Panc1 (cell line): ENCODE measurements at regions not wholly inside any gene's neighbourhood (a gene's known extent, or its start where the extent isn't known, plus 50 kb on each side); places are given as distances from the start of the nearest gene placed in this dataset.

ENCODE experiments used
- ATAC-seq: fragments of 200-7000 bp; cut with Tn5 transposase; 2 replicates; pipeline ENCODE4 v1.9.1; 2020; ENCODE audit warnings: mild to moderate bottlenecking, moderate library complexity
- BruUV-seq: library from RNA; stranded (reverse); fragments of 400-500 nt; replicated peaks from 2 replicates; lab custom pipeline; 2021; lab: Mats Ljungman, UMichigan
- CTCF ChIA-PET: fragments of 300-600 bp; sonication (Branson Sonifier 250); formaldehyde crosslinking; loops from one replicate; lab custom pipeline; 2022; ENCODE audit warnings: antibody characterized with exemption; lab: Charles Lee
- POLR2A ChIA-PET: fragments of 300-600 bp; sonication (Branson Sonifier 250); formaldehyde crosslinking; loops from one replicate; lab custom pipeline; 2022; ENCODE audit warnings: antibody characterized with exemption; lab: Charles Lee
- DNase-seq: peaks from one replicate; pipeline ENCODE4 v3.0.0-alpha.2; 2010; ENCODE audit warnings: low read depth, low spot score
- H3K27ac ChIP-seq: 2 replicates; pipeline ENCODE4 v1.5.1; 2011; ENCODE audit warnings: mild to moderate bottlenecking, low read length, inconsistent platforms
- H3K27me3 ChIP-seq: fragments of 200-500 bp; sonication (Bioruptor generic); 2 replicates; pipeline ENCODE4 v1.6.0; 2014; ENCODE audit warnings: low read length, inconsistent platforms; ENCODE audit not compliant: control insufficient read depth, insufficient read depth
- H3K36me3 ChIP-seq: fragments of 200-500 bp; sonication (Bioruptor generic); 2 replicates; pipeline ENCODE4 v1.5.1; 2014; ENCODE audit warnings: inconsistent platforms, mild to moderate bottlenecking, low read length, moderate library complexity; ENCODE audit not compliant: control insufficient read depth, insufficient read depth
- H3K4me1 ChIP-seq: 2 replicates; pipeline ENCODE4 v1.5.1; 2011; ENCODE audit warnings: inconsistent platforms, mild to moderate bottlenecking, low read length, moderate library complexity; ENCODE audit not compliant: control insufficient read depth, insufficient read depth
- H3K4me3 ChIP-seq, 2 experiments: 2 replicates each; pipeline ENCODE4 v1.5.1; 2011 to 2012; ENCODE audit warnings: low read depth in 2 of 2, low read length in 2 of 2, mild to moderate bottlenecking in 2 of 2, inconsistent platforms in 1 of 2, moderate library complexity in 1 of 2
- H3K9me3 ChIP-seq: fragments of 200-500 bp; sonication (Bioruptor generic); 2 replicates; pipeline ENCODE4 v1.5.1; 2014; ENCODE audit warnings: low read depth, mild to moderate bottlenecking, inconsistent platforms, low read length, moderate library complexity; ENCODE audit not compliant: control insufficient read depth, insufficient read depth
- POLR2AphosphoS5 ChIP-seq: IDR thresholded peaks from 2 replicates; pipeline ENCODE4 v1.6.1; 2012; ENCODE audit warnings: mild to moderate bottlenecking, low read depth, low read length, moderate library complexity
- SIN3A ChIP-seq: IDR thresholded peaks from 2 replicates; pipeline ENCODE4 v1.6.1; 2012; ENCODE audit warnings: low read depth, mild to moderate bottlenecking, low read length, moderate library complexity, borderline replicate concordance; ENCODE audit not compliant: insufficient read depth
- TCF7L2 ChIP-seq: IDR thresholded peaks from 2 replicates; pipeline ENCODE4 v1.6.1; 2011; ENCODE audit warnings: mild to moderate bottlenecking, low read depth, low read length, inconsistent platforms
- in situ Hi-C: cut with HindIII; loops from 2 replicates; pipeline ENCODE4 v1.10.0; 2016; ENCODE audit warnings: low sequenced_read_pairs, low pct_unique_long_range_greater_than_20kb
- intact Hi-C: fragments of 100-400 bp; cut with micrococcal nuclease; formaldehyde crosslinking; loops from one replicate; pipeline ENCODE4 v1.10.0; 2022; ENCODE audit not compliant: unreplicated experiment
- TF ChIP-seq, protein P1 (sequence below), 2 experiments: IDR thresholded peaks; 2 replicates each; pipeline ENCODE4 v1.6.1; 2011 to 2012; ENCODE audit warnings: low read depth in 2 of 2, control low read depth in 1 of 2, low read length in 1 of 2, mild to moderate bottlenecking in 1 of 2, moderate library complexity in 1 of 2; ENCODE audit not compliant: insufficient read depth in 1 of 2
- TF ChIP-seq, protein P2 (sequence below): fragments of 450-650 bp; IDR thresholded peaks from 2 replicates; pipeline ENCODE4 v1.5.1; 2017; ENCODE audit warnings: mild to moderate bottlenecking

DNA sequence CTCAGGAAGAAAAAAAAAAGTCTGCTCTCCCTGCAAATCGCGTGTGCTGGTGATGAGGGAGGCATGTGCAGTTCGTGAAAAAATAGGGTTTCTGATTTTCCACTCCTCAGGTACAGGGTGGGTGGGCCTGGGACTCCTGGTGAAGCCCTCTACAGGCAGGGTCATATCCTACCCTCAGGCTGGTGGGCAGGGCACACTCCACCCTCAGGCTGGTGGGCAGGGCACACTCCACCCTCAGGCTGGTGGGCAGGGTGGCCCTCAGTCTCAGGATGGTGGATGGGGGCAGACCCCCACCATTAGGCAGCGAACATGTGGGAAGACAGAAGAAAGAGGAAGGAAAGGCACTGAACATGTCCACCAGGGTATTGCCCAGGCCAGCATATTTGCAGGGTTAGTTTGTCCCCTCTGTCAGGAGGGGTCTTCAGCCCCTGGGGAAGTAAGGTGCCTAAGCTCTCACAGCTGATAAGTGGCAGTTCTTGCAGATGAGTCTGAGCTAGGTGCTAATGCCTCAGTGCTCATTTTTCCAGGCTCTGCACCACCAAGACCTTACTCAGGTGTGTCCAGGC is 95.2 kb upstream of the RAB6C start:
- TF ChIP-seq TCF7L2 (no peak), SIN3A (no peak)
- TF ChIP-seq, protein P1, sequence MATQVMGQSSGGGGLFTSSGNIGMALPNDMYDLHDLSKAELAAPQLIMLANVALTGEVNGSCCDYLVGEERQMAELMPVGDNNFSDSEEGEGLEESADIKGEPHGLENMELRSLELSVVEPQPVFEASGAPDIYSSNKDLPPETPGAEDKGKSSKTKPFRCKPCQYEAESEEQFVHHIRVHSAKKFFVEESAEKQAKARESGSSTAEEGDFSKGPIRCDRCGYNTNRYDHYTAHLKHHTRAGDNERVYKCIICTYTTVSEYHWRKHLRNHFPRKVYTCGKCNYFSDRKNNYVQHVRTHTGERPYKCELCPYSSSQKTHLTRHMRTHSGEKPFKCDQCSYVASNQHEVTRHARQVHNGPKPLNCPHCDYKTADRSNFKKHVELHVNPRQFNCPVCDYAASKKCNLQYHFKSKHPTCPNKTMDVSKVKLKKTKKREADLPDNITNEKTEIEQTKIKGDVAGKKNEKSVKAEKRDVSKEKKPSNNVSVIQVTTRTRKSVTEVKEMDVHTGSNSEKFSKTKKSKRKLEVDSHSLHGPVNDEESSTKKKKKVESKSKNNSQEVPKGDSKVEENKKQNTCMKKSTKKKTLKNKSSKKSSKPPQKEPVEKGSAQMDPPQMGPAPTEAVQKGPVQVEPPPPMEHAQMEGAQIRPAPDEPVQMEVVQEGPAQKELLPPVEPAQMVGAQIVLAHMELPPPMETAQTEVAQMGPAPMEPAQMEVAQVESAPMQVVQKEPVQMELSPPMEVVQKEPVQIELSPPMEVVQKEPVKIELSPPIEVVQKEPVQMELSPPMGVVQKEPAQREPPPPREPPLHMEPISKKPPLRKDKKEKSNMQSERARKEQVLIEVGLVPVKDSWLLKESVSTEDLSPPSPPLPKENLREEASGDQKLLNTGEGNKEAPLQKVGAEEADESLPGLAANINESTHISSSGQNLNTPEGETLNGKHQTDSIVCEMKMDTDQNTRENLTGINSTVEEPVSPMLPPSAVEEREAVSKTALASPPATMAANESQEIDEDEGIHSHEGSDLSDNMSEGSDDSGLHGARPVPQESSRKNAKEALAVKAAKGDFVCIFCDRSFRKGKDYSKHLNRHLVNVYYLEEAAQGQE (IDR thresholded peaks at IDR 0.05; ENCODE audit: insufficient read depth in 1 of 2, low read depth in 2 of 2, low read length in 1 of 2), result no peak
- TF ChIP-seq, protein P2, sequence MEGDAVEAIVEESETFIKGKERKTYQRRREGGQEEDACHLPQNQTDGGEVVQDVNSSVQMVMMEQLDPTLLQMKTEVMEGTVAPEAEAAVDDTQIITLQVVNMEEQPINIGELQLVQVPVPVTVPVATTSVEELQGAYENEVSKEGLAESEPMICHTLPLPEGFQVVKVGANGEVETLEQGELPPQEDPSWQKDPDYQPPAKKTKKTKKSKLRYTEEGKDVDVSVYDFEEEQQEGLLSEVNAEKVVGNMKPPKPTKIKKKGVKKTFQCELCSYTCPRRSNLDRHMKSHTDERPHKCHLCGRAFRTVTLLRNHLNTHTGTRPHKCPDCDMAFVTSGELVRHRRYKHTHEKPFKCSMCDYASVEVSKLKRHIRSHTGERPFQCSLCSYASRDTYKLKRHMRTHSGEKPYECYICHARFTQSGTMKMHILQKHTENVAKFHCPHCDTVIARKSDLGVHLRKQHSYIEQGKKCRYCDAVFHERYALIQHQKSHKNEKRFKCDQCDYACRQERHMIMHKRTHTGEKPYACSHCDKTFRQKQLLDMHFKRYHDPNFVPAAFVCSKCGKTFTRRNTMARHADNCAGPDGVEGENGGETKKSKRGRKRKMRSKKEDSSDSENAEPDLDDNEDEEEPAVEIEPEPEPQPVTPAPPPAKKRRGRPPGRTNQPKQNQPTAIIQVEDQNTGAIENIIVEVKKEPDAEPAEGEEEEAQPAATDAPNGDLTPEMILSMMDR, result no peak
- H3K4me1 ChIP-seq, result no peaks in the 10 kb centered on the region
- ChIA-PET CTCF (no interaction called here), POLR2A (no interaction called here)
- H3K4me3 ChIP-seq, result no peak overlapping the region
- in situ Hi-C loops (no loop called here), intact Hi-C loops (no loop called here)
- no peaks in the 10 kb centered on the region for H3K9me3 ChIP-seq
- no peaks in the 10 kb centered on the region for H3K36me3 ChIP-seq
- H3K27me3 ChIP-seq, result no peaks in the 10 kb centered on the region; the same call in 1 of the 2 replicates
- no peak overlapping the region for H3K27ac ChIP-seq
- no TSS peak for BruUV-seq
- DNase-seq (no peak), ATAC-seq (no peak)

GRCh38 chr2:129885735-129886134 is 93.7 kb upstream of the RAB6C start:
- H3K36me3 ChIP-seq, result no peaks in the 10 kb centered on the region
- in situ Hi-C loops, result no loop called here
- no peak overlapping the region for H3K4me3 ChIP-seq
- ATAC-seq (no peak), DNase-seq (no peak)
- no peaks in the 10 kb centered on the region for H3K4me1 ChIP-seq
- no TSS peak for BruUV-seq
- TF ChIP-seq, protein P2, result no peak
- TF ChIP-seq SIN3A (no peak), POLR2AphosphoS5 (no peak), TCF7L2 (no peak)
- TF ChIP-seq, protein P1 (IDR thresholded peaks at IDR 0.05; ENCODE audit: insufficient read depth in 1 of 2, low read depth in 2 of 2, low read length in 1 of 2), result no peak
- peaks cover 2% of the 10 kb centered on the region; the same call in 1 of the 2 replicates for H3K27me3 ChIP-seq
- ChIA-PET CTCF (interaction anchor here (0.7 kb wide), 1 partner anchor 158 kb away, joined by 3 read pairs; no protein-coding TSS in a partner anchor), POLR2A (no interaction called here)
- H3K9me3 ChIP-seq, result no peaks in the 10 kb centered on the region
- intact Hi-C loops, result no loop called here
- no peak overlapping the region for H3K27ac ChIP-seq
